HFF-Myc (cell line): ENCODE measurements at regions not wholly inside any gene's neighbourhood (a gene's known extent, or its start where the extent isn't known, plus 50 kb on each side); places are given as distances from the start of the nearest gene placed in this dataset.

Experiments
- DNase-seq: peaks from one replicate; pipeline ENCODE4 v3.0.0-alpha.2; 2011; ENCODE audit warnings: low read depth; ENCODE audit errors: extremely low read depth
- H3K4me3 ChIP-seq: replicated peaks from 2 replicates; pipeline ENCODE4 v1.5.1; 2011; ENCODE audit warnings: low read depth, mild to moderate bottlenecking, control low read depth, low read length
- TF ChIP-seq, protein P1 (sequence below): IDR thresholded peaks from 2 replicates; pipeline ENCODE4 v1.5.1; 2012; ENCODE audit warnings: mild to moderate bottlenecking, low read depth, low read length, control low read depth; ENCODE audit errors: missing control alignments

DNA sequence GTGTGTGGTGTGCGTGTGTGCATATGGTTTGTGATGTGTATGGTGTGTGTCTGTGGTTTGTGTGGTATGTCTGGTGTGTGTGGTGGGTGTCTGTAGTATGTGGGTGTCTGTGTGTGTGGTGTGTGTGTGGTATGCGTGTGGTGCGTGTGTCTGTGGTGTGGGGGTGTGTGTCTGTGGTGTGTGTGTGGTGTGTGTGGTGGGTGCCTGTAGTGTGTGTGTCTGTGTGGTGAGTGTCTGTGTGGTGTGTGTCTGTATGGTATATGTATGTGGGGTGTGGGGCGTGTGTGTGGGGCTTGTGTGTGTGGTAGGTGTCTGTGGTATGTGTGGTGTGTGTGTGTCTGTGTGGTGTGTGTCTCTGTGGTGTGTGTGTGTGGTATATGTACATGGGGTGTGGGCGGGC, 300.7 kb downstream of the TEX29 start:
- H3K4me3 ChIP-seq: no peak overlapping the region
- TF ChIP-seq, protein P1, sequence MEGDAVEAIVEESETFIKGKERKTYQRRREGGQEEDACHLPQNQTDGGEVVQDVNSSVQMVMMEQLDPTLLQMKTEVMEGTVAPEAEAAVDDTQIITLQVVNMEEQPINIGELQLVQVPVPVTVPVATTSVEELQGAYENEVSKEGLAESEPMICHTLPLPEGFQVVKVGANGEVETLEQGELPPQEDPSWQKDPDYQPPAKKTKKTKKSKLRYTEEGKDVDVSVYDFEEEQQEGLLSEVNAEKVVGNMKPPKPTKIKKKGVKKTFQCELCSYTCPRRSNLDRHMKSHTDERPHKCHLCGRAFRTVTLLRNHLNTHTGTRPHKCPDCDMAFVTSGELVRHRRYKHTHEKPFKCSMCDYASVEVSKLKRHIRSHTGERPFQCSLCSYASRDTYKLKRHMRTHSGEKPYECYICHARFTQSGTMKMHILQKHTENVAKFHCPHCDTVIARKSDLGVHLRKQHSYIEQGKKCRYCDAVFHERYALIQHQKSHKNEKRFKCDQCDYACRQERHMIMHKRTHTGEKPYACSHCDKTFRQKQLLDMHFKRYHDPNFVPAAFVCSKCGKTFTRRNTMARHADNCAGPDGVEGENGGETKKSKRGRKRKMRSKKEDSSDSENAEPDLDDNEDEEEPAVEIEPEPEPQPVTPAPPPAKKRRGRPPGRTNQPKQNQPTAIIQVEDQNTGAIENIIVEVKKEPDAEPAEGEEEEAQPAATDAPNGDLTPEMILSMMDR: no peak
- DNase-seq: no peak

DNA sequence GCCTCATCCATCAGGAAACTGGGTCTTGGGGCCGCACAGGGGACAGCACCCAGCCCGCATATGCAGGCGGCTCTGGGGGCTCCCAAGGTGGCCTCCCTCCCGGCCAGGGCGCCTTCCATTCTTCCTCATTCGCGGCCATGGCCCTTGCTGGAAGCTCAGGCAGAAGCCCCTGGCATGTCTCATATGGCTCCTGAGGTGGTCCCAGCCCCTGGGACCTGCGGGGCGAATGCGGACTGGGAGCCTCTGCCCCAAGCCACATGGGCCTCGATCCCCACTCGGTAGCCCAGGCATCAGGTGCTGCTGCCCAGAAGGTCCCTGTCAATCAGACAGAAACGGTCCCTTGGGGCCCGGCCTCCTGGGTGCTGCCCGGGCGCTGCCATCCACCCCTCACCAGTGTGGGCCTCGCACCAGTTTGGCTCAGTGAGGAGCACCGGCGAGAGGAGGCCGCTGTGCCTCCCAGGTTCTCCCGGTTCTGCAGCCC, 301.6 kb downstream of the TEX29 start:
- DNase-seq: no peak

DNA sequence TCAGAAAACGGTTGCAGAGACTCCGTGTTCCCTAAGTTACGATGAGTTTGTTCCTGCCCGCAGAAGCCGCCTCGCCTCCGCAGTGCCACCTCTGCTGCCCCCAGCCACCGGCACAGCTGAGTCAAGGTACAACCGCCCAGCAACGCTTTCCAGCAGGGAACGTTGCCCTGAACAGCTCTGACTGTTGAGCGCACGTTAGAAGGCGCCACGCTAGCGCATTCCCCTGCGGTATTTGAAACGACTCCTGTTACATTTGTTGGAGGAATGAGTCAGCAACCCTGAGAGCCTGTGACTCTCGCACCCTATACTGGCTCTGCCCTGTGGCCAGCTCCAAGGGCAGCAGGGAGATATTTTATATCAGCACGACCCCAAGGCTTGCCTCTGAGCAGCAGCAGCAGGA, 302.8 kb downstream of the TEX29 start:
- DNase-seq: no peak
- TF ChIP-seq, protein P1: no peak
- no peak overlapping the region for H3K4me3 ChIP-seq

More for the DNA sequence above, 301.6 kb downstream of the TEX29 start:
- H3K4me3 ChIP-seq: no peak overlapping the region
- TF ChIP-seq, protein P1: no peak

DNA sequence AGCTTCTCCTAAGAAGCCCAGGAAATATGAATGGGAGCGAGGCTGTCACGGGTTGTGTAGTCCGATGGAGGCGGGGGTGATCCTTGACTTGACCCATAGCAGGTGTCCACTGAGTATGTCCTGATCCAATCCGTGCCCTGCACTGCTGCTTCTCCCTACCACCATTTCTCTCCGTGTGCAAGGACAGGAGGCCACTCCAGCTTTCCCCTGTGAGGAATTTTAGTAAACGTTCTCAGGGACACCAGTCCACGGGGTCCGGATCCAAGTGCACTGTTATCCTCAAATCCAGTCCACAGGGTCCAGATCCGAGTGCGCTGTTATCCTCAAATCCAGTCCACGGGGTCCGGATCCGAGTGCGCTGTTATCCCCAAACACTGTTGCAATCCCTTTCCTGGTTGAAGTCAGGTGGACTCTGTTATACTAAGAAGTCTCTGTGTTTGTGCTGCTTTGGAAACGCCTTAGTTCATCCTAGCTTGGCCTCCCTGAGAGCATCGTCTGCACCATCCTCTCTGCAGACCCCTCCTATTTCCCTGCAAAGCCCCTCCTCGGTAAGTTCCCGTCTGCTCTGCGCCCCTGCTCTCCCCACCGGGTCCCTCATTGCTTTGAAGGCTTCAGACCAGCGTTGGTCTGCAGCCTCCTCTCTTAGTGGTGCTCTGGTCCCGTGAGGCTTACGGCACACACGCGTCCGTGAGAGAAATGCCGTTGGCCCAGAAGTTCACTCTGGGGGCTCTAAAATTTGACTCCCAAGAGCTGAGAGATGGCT, 303.5 kb downstream of the TEX29 start:
- TF ChIP-seq, protein P1: no peak
- no peak overlapping the region for H3K4me3 ChIP-seq
- no peak for DNase-seq

DNA sequence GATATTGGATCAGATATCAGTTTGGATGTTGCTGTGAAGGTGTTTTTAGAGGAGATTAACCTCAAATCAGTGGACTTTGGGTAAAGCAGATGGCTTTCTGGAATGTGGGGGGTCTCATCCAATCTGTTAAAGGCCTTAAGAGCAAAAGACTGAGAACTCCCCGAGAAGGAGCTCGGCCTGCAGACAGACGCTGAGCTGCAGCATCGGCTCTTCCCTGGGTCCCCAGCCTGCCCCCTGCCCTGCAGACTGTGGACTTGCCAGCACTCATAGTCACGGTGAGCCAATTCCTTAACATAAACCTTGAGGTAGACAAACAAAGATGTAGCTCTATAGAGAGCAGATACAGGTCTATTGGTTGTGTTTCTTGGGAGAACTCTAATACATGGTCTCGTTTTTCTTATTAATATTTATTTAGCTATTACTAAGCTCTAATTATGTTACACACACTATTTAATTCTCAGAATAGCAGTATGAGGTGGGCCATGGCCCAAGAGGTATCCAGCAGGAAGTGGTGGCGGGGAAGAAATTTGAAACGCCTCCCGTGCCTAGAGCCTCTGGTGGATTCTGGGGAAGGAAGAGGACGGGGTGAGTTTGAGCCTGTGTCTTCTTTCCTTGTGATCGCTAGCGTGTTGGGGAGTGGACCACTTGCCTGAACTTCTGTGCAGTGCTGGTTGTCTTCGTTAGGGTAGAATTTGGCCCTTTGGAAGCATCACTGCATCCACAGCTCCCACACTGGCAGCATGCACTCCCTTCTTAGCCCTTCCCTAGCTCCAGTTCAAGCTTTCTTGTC, 305.3 kb downstream of the TEX29 start:
- no peak for DNase-seq
- no peak overlapping the region for H3K4me3 ChIP-seq
- TF ChIP-seq, protein P1: no peak

DNA sequence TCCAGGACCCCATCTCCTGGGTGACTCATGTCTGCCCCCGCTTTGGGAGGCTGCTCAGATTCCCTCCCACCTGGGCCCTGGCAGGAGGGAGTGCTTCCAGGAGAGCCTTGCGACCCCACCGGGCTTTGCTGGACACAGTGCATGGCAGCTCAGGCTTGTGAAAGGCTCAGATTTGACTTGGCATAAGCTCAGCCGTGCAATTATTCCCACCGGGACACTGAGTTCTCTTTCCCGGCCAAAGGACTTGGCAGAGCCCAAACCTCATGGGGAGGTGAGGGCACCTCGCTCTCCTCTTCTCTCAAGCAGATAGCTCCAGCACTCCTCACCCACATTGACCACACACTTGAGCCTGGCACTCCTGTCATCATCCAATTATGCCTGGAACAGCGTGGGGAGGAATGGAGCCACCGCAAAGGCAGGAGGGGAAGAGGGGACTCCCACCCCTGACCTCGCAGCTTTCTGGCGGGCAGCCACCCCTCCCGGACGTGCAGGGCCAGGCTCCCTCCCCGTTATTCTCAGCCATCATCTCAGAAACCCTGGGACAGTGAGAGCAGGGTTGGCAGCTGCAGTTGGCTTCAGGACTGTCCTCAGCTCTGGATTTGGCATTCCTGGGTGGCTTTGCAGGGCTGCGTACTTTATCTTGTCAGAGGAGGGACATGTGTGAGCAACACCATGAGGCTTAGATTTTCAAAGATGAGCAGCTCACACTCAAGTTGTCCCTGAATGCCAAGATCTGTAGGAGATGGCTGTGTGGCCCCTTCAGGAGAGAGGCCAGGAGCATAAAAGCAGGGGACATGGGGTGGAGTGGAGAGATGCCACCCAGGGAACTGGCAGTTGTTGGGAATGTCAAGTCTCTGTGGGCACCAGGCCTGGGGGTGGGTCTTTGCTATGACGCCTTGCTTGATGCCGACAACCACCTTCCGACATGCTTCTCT, 306.2 kb downstream of the TEX29 start:
- H3K4me3 ChIP-seq: no peak overlapping the region

More for the DNA sequence above, 306.2 kb downstream of the TEX29 start:
- TF ChIP-seq, protein P1: no peak
- DNase-seq: no peak
